Transverse colon (tissue), 4 donors: ENCODE measurements at regions not wholly inside any gene's neighbourhood (a gene's known extent, or its start where the extent isn't known, plus 50 kb on each side); places are given as distances from the start of the nearest gene placed in this dataset.

Source experiments
- EP300 ChIP-seq: sonication (generic); formaldehyde crosslinking; IDR thresholded peaks from one replicate; pipeline ENCODE4 v1.6.1; 2017; ENCODE audit warnings: antibody characterized with exemption, low read depth
- POLR2AphosphoS5 ChIP-seq, 3 donors: sonication (generic); formaldehyde crosslinking; IDR thresholded peaks; one replicate each; pipeline ENCODE4 v1.6.1; 2016; ENCODE audit warnings: antibody characterized with exemption in 3 of 3
- TF ChIP-seq, protein P1 (sequence below), 5 experiments: fragments of 200-600 bp in 3 of 5; fragments of 450-650 bp in 2 of 5; sonication (generic) in 3 of 5; IDR thresholded peaks; 1 replicate in 2 of 5; 2 replicates in 3 of 5; pipeline ENCODE4 v1.5.1; 2016 to 2017; ENCODE audit warnings: antibody characterized with exemption in 5 of 5, inconsistent platforms in 3 of 5, mild to moderate bottlenecking in 2 of 5, moderate library complexity in 1 of 5

DNA sequence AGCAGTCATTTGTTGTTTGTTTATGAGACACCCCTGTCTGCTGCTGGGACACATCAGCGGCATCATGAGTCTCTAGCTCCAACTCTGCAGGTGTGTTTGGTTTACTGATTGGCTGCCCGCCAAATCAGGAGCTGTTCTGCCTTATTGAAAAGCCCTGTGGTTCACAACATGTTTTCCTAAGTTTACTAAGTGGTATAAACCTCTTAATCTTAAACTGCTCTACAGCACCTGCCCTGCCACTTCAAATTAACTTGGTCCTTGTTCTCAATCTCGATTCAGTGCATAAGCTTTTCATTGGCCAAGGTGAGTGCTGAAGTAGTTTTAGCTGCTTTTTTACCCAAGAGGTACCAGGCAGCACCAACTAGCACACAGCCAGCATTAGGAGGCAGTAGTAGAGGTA, 77.8 kb upstream of the WDR72 start:
- TF ChIP-seq EP300 (no peak), POLR2AphosphoS5 (IDR thresholded peaks at IDR 0.05) (no peak)
- TF ChIP-seq, protein P1, sequence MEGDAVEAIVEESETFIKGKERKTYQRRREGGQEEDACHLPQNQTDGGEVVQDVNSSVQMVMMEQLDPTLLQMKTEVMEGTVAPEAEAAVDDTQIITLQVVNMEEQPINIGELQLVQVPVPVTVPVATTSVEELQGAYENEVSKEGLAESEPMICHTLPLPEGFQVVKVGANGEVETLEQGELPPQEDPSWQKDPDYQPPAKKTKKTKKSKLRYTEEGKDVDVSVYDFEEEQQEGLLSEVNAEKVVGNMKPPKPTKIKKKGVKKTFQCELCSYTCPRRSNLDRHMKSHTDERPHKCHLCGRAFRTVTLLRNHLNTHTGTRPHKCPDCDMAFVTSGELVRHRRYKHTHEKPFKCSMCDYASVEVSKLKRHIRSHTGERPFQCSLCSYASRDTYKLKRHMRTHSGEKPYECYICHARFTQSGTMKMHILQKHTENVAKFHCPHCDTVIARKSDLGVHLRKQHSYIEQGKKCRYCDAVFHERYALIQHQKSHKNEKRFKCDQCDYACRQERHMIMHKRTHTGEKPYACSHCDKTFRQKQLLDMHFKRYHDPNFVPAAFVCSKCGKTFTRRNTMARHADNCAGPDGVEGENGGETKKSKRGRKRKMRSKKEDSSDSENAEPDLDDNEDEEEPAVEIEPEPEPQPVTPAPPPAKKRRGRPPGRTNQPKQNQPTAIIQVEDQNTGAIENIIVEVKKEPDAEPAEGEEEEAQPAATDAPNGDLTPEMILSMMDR (IDR thresholded peaks at IDR 0.05), result no peak
